ENCODE measurements at regions not wholly inside any gene's neighbourhood (a gene's known extent, or its start where the extent isn't known, plus 50 kb on each side); places are given as distances from the start of the nearest gene placed in this dataset.

DNA sequence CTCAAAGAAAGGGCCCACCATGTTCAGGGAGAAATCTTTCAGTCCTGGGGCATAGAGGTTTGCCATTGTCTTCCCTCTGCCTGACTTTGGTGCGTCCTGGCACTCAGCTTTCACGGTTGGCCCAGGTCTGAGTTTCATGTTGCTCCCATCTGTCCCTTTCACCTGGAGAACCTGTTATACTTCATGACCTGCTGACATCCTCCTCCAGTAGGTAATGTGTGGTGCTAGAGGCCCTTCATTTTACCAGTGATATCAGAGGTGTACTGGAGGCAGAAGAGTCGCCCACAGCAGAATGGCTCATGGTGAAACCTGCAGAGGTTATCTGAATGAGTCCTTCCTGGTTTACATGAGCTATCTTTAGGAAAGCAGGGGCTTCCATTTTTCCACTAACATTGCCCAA lies 128.8 kb upstream of the DLX2 start:
- no peak for DNase-seq (ENCODE audit: low spot score)

DNA sequence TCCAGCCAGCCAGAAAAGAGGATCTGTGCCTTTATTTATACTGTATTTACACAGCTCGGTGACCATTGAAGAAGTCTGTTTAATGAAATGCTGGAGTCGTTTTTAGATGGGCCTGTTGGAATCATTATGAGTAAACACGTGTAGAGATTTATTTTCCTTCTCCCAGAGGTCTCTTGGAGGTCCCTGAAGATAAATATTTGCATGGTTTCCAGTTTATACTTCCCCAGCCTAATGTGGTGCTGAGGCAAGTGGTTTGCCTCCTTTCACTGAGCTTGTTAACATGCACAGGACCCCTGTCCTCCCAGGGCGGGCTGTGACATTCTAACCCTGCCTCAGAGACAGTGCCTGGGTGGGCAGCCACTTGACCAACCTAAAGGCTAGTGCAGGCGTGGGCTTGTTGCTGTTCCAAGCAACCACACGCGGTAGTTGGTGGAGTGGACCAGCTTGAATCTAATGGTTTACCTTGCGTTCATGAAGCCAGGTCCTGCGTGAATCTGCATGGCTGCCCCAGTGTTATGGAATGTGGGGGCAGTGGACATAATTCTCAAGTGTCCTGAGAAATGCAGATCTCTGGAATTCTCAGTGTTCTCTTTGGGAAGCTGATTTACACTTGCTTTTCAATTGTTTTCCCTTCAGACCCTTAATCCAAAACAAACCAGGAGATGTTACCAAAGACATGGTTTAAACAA lies 130.2 kb upstream of the DLX2 start:
- DNase-seq (ENCODE audit: low spot score): no peak

DNA sequence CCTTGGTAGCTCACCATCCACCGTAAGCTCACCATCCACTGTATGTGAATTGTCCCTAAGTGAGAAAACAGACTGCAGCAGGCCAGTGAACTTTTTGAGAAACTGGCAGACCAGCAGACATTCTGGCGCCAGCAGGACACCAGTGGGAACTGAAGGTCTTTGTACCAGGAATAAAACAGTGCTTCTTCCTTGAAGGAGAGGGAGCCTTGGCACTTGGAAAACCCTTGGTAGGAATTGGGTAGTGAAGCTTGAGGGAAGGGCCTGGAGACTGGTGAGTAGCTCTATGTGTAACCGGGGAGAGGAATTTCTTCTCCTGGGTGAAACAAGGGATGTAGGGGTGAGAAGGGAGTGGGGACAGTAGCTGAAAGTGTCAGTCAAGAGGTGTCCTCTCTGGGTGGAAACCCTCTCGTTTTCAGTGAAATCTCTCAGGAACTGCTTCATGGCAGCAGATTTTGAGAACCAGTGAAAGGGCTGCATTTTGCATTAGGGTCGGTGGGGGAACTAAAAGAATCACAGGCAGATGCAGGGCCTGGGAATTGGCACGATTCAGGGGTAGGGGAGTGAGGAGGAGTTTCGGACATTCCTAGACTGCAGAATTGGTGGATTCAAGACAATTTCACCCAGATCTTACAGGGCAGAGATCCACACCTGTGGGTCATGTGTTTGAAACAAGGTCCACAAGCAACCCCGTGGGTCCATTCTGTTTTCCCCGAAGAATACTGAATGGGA lies 131.5 kb upstream of the DLX2 start:
- DNase-seq (ENCODE audit: low spot score): no peak

DNA sequence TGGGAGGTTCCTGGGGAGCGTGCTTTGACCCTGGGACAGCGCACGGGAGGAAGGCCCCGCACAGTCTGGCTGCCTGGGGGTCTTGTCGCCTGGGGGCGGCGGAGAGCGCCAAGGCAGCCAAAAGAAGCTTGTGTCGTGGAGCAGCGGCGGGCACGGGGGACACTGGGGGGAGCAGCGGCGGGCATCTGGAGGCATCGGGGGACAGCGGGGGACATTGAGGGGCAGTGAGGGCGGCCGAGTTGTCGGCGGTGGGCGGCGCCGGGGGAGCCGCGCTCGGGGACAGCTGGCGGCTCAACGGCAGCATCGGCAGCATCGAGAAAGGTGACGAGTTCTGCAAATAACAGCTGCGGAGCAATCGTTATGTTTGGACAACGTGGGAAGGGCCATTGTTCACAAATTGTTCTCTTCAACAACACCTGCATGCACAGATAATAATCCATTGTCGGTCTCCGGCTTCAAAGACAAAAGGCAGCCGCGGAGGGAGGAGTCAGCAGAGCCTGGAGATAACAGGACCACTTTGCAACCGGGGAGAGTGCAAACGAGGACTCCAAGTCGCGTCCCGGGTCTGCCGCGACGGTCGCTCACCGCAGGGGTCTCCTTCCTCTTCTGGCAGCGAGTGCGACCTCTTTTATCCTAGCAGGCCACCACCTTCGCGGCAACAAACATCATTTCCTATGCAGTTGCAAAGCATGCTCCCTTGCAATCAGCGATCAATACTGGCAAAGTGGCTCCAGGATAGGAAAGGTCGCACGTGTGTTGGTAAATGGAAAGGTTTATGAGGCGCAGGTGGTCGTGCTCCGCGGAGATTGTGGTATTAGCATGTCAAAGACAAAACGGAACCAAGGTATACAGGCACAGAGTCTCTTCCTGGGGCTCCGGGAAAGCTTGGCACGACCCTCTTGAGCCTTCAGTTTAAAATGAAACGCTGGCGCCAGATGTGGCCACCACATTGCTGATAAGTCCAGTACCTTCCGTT lies 132.3 kb upstream of the DLX2 start:
- DNase-seq (ENCODE audit: low spot score): peak; percentile 21

DNA sequence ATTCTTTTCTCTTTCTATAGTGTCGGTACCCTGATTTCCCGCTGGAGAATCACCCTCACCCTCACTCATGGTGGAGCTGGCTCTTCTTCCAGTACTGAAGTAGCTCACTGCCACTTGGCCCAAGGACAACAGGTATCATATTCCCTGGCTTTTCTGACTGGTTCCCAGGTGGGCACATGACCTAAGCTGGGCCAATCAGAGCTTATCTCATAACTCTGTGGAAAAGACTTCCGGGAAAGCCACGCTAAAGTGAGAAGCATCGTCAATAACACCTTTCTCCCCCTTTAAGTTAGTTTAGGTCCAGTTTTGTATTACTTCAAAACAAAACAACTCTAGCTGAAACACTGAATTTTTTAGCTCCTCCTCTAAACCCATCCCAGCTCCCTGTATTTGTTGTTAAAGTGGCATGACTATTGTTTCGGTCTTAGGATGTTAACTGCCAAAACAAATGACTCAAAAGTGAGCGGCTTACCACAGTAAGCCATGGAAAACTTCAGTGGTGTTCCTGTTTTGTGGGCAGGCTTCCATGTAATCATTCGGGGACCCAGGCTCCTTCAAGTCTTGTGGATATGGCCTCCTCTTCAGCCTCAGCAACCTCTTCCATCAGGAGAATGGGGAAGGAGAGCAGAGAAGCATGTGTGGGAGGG lies 137.4 kb upstream of the DLX2 start:
- DNase-seq (ENCODE audit: low spot score): no peak

DNA sequence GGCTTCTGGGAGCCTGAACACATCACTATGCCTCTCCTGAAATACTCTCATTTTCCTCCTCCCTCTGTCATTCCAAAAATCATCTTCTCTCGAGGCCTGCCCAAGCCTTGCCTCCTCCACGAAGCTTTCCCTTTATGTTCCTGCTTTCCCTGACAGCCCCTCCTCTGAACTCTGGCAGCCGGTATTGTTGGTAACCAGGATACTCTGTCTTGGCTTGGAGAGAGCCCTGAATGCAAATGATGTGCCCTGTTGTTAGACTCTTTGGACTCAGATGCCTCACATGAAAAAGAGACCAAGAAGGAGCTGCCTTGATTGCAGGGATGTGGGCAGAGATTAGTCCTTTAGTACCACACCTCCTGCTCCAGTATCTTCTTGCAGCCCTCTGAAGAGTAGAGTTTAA lies 138.5 kb upstream of the DLX2 start:
- DNase-seq (ENCODE audit: low spot score): no peak

DNA sequence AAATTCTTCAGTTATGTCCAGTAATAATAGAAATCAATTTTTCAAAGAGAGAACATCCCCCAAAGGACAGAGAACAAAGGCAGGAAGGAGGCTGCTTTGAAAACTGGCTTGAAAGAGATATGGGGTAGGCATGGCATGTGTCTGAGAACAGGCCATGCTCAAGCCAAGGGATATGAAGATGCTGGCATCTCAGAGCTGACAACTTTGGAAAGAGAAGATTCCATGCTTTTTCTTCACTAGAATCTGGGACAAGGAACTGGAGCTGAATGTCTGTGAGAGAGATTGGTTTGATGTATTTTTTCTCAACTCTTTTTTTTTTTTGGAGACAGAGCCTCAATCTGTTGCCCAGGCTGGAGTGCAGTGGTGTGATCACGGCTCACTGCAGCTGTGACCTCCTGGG lies 139.8 kb upstream of the DLX2 start:
- DNase-seq (ENCODE audit: low spot score): no peak

DNA sequence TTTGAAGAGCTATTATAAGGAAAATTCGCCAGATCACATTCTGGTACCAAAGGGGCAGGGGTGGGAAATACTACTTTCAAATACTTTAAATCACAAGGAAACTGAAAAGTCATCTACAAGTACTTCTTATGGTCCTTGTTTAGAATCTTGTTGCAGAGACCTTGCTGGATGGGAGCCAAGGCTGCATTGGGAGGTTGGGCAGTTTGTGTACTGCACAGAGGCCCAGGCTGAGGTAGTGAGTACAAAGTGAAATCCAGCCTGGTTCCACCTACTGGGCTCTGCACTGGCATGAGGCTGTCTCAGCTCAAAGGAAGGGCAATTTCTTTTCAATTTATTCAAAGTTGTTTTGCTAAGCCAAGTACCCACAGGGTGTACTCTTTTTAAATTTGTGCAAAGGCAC lies 140.3 kb upstream of the DLX2 start:
- no peak for DNase-seq (ENCODE audit: low spot score)

DNA sequence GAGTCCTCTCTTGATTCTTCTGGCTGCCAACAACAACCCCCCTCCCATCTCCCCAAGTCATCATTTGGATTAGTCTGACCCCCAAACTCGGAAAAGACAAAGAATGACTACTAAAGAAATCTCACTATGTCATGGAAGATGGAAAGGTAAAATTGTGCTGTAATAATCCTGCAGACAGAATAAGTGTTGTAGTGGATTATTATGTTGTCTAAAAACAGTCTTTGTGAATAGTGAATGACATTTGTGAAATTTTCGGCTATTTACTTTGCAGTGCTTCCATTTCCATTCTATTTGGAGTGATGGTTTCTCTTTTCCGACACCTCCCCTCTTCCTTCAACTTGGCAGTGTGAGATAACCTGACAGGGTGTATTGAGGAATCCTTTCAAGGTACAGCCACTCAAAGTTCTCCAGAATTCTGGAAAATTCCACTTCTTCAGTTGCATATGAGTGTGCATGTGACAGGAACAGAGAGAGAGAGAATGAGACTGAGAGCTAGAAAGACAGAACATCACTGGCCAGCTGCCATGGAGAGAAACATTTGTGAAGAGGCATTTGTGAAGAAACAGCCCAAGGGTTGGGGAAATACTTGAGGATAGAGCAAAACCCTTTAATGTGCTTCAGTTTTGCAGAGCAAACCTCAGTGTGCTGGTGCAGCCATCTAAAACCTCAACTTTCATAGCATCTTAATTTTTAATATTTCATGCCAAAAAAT lies 141.9 kb upstream of the DLX2 start:
- DNase-seq (ENCODE audit: low spot score): no peak

DNA sequence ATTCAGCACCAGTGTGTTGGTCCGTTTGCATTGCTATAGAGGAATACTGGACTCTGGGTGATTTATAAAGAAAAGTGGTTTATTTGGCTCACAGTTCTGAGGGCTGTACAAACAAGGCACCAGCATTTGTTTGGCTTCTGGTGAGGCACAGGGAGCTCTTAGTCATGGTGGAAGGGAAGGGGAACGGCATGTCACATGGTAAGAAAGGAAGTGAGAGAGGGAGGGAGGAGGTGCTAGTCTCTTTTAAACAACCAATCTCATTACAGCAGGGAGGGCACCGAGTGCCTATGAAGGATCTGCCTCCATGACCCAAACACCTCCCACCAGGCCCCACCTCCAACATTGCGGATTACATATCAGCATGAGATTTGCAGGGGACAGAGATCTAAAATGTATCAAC lies 143.9 kb upstream of the DLX2 start:
- DNase-seq (ENCODE audit: low spot score): no peak

DNA sequence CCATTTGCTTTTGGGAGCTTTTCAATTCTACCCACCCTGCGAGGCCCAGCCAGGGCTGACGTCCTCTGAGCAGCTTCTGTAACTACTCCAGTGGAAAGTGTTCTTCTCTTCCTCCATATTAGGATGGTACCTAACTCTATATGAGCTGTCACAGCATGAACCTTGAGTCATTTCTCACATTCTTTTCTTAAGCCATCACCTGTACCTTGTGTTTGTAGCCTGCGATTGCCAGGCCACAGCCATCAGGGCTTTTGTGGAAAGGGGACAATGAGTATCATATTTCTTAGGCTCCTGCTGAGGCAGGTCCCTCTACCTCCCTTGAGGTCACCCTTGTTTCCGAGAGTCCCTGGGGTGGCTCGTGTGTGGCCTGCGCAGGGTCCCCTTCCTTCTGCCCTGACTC lies 144.5 kb upstream of the DLX2 start:
- DNase-seq (ENCODE audit: low spot score): no peak

DNA sequence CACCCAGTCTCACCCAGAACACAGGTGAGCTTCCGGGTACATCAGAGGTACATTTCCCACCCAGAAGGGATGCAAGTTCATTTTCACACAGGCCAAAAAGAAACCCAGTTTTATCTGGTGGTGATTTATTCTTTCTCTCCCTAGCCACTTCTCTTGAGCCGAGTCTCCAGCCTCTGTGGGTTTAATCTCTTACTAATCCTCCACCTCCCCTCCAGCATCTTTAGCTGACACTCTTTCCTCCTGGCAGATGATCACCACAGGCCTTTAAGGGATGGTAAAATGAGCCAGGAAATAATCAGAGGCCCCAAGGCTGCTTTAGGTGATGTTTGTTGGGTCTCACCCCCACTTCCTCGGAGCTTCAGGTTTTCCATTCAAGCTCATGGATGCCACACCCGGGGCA lies 145.7 kb upstream of the DLX2 start:
- DNase-seq (ENCODE audit: low spot score): no peak

DNA sequence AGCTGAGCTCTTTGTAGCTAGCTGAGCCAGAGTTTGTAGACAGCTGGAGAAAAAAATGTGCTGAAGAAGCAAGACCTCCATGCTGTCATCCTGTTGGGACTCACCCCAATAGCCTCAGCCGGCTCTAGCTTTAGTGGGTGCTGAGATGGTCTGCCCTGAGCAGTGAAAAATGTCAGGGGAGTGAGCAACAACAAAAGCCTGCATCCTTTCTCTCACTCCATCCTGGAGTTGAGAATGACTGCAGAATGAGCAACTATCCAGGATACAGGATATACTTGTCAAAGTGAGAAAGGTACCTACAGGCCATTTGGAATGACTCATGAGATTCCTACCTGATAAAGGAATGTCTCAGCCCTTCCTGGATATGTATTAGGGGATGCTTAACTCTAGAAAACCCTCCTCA lies 146.1 kb upstream of the DLX2 start:
- no peak for DNase-seq (ENCODE audit: low spot score)

DNA sequence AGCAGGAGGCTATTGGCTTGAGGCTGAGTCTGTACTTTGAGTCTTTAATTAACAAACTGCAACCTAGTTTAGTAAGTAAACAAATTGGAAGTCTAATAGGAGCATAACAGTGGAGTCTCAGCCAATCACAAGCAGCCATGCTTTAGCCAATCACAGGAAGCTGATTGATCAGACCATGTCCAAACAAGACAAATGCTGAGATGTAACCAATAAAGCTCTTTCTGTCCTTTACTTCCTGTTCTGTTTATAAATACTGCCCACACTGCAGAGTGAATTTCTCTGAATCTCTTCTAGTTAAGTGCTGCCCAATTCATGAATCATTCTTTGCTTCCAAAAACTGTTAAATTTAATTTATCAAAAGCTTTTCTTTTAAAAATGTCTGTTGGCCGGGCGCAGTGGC lies 146.6 kb upstream of the DLX2 start:
- no peak for DNase-seq (ENCODE audit: low spot score)

DNA sequence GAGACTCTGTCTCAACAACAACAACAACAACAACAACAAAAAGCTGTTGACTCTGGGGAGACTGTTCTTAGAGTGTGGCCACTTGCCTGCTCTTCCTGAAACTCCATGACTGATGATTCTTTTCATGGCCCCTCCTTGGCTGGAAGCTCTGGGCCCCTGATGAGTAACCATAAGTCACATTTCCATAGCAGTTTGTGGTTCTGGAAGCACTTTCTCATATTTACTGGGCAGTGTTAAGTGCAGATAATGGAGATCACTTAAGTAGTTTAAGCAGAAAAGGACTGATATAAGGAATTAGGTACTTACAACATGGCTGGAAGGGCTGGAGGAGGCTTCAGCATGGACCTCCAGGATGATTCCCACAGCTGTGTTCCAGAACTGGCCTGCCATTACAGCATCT lies 147.3 kb upstream of the DLX2 start:
- no peak for DNase-seq (ENCODE audit: low spot score)

DNA sequence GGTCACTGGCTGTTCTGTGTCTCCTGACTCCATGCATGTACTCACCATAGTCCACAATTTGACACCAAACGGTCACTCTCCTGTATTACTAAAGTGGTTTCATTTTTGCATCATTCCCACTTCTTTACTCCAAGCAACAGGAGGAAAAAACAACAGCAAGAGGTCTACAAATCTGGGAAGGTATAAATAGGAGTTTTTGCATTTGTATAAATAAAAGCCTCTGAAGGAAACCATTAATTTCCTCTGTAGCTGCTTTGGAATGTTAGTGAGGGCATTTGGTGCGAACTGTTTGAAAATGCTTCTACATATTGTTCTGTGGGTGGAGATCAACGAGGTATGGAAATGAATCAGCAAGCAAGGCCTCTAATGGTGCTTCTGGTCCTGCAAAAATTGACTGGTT lies 148.5 kb upstream of the DLX2 start:
- DNase-seq (ENCODE audit: low spot score): no peak

DNA sequence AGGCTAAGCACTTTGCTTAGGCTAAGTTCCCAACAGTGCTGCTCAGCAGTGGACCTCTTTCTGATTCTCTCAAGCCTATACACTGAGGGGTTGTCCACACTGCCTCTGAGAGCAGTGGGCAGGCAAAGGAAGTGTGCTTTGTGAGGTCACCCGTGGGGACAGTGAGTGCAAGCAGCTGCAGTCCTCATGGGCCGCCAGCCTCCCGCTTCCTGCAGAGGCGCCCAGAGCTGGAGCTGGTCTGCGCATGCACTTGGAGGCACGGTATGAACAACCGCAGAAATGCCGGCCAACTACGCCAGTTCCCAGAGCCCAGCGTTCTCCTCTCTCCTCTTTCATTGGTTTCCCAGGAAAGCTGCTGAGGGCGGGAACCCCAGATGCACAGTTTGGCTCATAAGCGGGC lies 149.5 kb upstream of the DLX2 start:
- no peak for DNase-seq (ENCODE audit: low spot score)

DNA sequence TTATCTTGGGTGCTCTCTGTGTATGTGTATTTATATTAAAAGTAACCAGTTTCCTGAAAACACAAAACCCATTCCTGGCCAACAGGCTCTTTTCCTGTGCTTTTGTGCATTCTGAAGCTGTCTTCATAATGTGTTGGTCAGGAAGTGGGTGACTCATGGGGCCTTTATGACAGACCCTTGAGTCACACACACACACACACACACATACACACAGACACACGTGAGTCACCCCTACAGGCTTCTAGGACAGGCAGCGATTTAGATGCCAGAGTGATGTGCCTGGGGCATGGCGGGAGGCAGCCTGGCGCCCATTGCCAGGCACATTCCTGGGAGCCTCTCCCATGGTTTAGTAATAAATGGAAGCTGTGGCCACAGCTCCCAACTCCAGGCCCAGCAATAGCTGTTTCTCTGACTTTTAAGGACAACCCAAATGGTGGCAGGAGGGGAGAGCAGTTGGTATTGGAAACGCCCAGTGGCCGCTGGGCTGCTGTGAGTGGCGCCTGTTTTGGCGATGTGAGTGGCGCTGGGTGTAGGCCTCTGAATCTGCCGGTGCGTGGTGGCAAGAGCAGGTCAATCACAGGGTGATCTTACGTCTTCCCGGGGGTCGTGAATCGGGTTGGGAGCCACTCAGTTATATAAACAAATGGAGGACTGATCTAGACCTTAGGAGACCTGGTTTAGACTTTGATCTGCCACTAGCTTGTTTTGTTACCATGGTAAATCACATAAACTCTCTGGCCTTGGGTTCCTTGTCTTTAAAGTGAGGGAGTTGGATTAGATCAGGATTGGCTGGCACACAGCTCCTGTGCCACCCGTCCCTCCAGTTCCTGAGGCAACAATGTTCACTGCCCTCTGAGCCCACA lies 150.7 kb upstream of the DLX2 start:
- peak; percentile 53 for DNase-seq (ENCODE audit: low spot score)

DNA sequence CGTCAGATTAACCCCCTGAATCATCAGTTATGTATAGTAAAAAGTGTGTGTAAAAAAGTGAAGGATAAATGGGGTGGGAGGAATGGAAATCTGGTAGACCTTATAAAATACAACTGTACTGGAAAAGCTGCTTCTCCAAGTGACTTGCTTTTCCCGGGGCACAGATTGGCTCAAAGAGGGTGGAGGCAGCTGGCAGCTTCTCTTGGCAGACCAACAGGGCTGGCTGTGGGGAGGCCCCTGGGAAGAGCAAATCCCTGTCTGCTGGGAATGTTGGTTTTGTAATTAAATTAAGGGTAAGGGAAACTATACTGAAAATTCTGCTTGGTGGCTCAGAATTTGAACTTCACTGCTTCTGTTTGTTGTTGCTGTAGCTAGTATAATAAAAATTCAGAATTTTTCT lies 154.2 kb upstream of the DLX2 start:
- DNase-seq (ENCODE audit: low spot score): no peak

DNA sequence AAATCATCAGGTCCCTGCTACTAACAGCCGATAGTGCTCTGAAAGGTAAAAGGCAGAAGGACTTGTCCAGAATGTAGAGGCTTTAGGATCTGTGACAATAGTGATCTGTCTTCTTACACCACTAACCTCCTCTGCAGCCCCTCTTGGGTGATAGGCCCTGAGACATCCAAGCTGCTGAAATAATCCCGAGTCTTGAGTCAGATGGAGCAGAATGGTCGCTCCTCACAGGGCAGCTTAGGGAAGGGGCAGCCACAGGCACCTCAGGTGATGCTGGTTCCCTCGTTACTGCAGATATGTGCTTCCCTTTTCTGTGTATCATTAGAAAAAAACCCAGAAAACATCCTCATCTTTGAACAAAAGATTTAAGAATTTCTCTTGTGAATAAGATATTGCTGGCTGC lies 157.1 kb upstream of the DLX2 start:
- DNase-seq (ENCODE audit: low spot score): no peak

DNA sequence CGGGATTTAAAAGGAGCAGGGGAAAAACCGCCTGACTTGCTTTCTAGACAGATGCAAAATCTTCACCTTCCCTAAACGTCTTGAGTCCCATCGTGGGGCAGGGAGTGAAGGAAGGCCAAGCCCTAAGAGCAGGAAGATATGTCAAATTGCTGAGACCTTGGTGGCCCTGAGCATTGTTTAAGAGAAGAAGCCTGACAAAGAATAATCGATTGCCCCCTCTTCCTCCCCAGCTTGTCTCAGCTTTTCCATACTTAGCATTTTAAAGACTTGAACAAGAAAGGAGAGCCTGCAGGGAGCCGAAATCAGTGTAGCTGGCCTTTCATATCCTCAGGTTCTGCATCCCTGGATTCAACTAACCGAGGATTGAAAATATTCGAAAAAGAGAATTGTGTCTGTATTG lies 157.6 kb upstream of the DLX2 start:
- DNase-seq (ENCODE audit: low spot score): no peak

Data from CD4-positive, alpha-beta T cell treated with Interleukin-15 for 4 hours (primary cell).